MM.1S (cell line): ENCODE measurements at regions not wholly inside any gene's neighbourhood (a gene's known extent, or its start where the extent isn't known, plus 50 kb on each side); places are given as distances from the start of the nearest gene placed in this dataset.

Experiments
- EZH2phosphoT487 ChIP-seq: fragments of 300-600 bp; sonication (generic); IDR thresholded peaks from 2 replicates; pipeline ENCODE4 v1.6.1; 2018; ENCODE audit warnings: antibody characterized with exemption, low read length
- TF ChIP-seq, protein P1 (sequence below): fragments of 300-600 bp; sonication (generic); IDR thresholded peaks from 2 replicates; pipeline ENCODE4 v1.5.1; 2016; ENCODE audit warnings: antibody characterized with exemption, low read length, mixed read lengths

DNA sequence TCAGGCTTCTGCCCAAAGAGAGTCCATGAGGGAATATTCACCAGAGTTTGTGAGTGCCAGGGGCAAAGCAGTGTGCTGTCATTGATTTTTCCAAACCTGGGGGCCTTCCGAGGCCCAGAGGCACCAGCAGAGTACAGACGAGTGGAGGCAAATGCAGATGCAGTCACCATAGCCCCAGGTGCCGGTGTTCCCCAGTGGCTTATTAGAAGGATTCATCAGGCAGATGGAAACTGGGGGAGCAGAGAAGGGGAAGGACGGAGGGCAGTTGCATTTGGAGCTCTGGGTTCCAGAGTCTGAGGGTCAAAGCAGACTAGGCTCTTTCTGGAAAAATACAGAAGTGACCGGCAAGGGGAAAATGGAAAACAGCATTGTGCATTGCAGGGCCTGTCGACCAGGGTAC is 184.2 kb downstream of the ANKRD60 start:
- TF ChIP-seq EZH2phosphoT487 = no peak
- TF ChIP-seq, protein P1, sequence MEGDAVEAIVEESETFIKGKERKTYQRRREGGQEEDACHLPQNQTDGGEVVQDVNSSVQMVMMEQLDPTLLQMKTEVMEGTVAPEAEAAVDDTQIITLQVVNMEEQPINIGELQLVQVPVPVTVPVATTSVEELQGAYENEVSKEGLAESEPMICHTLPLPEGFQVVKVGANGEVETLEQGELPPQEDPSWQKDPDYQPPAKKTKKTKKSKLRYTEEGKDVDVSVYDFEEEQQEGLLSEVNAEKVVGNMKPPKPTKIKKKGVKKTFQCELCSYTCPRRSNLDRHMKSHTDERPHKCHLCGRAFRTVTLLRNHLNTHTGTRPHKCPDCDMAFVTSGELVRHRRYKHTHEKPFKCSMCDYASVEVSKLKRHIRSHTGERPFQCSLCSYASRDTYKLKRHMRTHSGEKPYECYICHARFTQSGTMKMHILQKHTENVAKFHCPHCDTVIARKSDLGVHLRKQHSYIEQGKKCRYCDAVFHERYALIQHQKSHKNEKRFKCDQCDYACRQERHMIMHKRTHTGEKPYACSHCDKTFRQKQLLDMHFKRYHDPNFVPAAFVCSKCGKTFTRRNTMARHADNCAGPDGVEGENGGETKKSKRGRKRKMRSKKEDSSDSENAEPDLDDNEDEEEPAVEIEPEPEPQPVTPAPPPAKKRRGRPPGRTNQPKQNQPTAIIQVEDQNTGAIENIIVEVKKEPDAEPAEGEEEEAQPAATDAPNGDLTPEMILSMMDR = no peak
